ENCODE measurements at regions not wholly inside any gene's neighbourhood (a gene's known extent, or its start where the extent isn't known, plus 50 kb on each side); places are given as distances from the start of the nearest gene placed in this dataset.
"Not testable (repeated sequence)": the region's sequence is repeated elsewhere in the genome, so short reads cannot be mapped to it uniquely, and the experiment has no call there.

GRCh38 chr18:59038295-59039039, 101.2 kb upstream of the SEC11C start:
- Mint-ChIP-seq H3K4me3 (no peak overlapping the region), H3K27me3 (no peaks in the 10 kb centered on the region), H3K27ac (peak overlapping the region; percentile 4), H3K36me3 (no peaks in the 10 kb centered on the region), H3K9me3 (no peaks in the 10 kb centered on the region), H3K4me1 (peaks cover 2% of the 10 kb centered on the region)
- ATAC-seq (ENCODE audit: low read depth) (no peak), DNase-seq (ENCODE audit: low spot score in 2 of 2) (no peak)

- not testable (repeated sequence) for H3K27me3 Mint-ChIP-seq; H3K36me3 Mint-ChIP-seq; DNase-seq (ENCODE audit: low spot score in 2 of 2); H3K9me3 Mint-ChIP-seq; H3K4me3 Mint-ChIP-seq; ATAC-seq (ENCODE audit: low read depth); H3K4me1 Mint-ChIP-seq; H3K27ac Mint-ChIP-seq
Observed at GRCh38 chr18:59039040-59039320, 100.7 kb upstream of the SEC11C start.

- H3K27ac Mint-ChIP-seq, result no peak overlapping the region
- H3K4me3 Mint-ChIP-seq, result no peak overlapping the region
- no peak for ATAC-seq (ENCODE audit: low read depth)
- H3K36me3 Mint-ChIP-seq, result no peaks in the 10 kb centered on the region
- DNase-seq (ENCODE audit: low spot score in 2 of 2), result no peak
- H3K27me3 Mint-ChIP-seq, result no peaks in the 10 kb centered on the region
- peaks cover 2% of the 10 kb centered on the region for H3K4me1 Mint-ChIP-seq
- H3K9me3 Mint-ChIP-seq, result no peaks in the 10 kb centered on the region
Observed at GRCh38 chr18:59039449-59039848, 100.2 kb upstream of the SEC11C start.

- Mint-ChIP-seq H3K4me1 (peaks cover 2% of the 10 kb centered on the region), H3K27me3 (no peaks in the 10 kb centered on the region), H3K27ac (no peak overlapping the region), H3K4me3 (no peak overlapping the region), H3K9me3 (no peaks in the 10 kb centered on the region), H3K36me3 (no peaks in the 10 kb centered on the region)
- DNase-seq (ENCODE audit: low spot score in 2 of 2) (no peak), ATAC-seq (ENCODE audit: low read depth) (no peak)
Observed at GRCh38 chr18:59040770-59041148, 98.9 kb upstream of the SEC11C start.

GRCh38 chr18:59041296-59041695, 98.4 kb upstream of the SEC11C start:
- peaks cover 2% of the 10 kb centered on the region for H3K4me1 Mint-ChIP-seq
- DNase-seq (ENCODE audit: low spot score in 2 of 2) (no peak), ATAC-seq (ENCODE audit: low read depth) (no peak)
- H3K9me3 Mint-ChIP-seq, result no peaks in the 10 kb centered on the region
- no peaks in the 10 kb centered on the region for H3K27me3 Mint-ChIP-seq
- no peak overlapping the region for H3K27ac Mint-ChIP-seq
- no peak overlapping the region for H3K4me3 Mint-ChIP-seq
- no peaks in the 10 kb centered on the region for H3K36me3 Mint-ChIP-seq

GRCh38 chr18:59041819-59042815, 97.6 kb upstream of the SEC11C start:
- Mint-ChIP-seq H3K4me3 (no peak overlapping the region), H3K4me1 (peaks cover 2% of the 10 kb centered on the region)

GRCh38 chr18:59044855-59045254, 94.8 kb upstream of the SEC11C start:
- Mint-ChIP-seq H3K4me1 (no peaks in the 10 kb centered on the region), H3K27ac (no peak overlapping the region), H3K27me3 (no peaks in the 10 kb centered on the region), H3K4me3 (no peak overlapping the region), H3K9me3 (no peaks in the 10 kb centered on the region), H3K36me3 (no peaks in the 10 kb centered on the region)
- DNase-seq (ENCODE audit: low spot score in 2 of 2) (no peak), ATAC-seq (ENCODE audit: low read depth) (no peak)

More at GRCh38 chr18:59041819-59042815, 97.6 kb upstream of the SEC11C start:
- Mint-ChIP-seq H3K27me3 (no peaks in the 10 kb centered on the region), H3K36me3 (no peaks in the 10 kb centered on the region), H3K27ac (no peak overlapping the region), H3K9me3 (no peaks in the 10 kb centered on the region)
- DNase-seq (ENCODE audit: low spot score in 2 of 2) (no peak), ATAC-seq (ENCODE audit: low read depth) (no peak)

- Mint-ChIP-seq H3K9me3 (no peaks in the 10 kb centered on the region), H3K4me1 (peaks cover 6% of the 10 kb centered on the region), H3K36me3 (no peaks in the 10 kb centered on the region), H3K27ac (no peak overlapping the region), H3K4me3 (no peak overlapping the region), H3K27me3 (no peaks in the 10 kb centered on the region)
- no peak for DNase-seq (ENCODE audit: low spot score in 2 of 2)
- no peak for ATAC-seq (ENCODE audit: low read depth)
Observed at GRCh38 chr18:59047321-59048047, 92.2 kb upstream of the SEC11C start.

GRCh38 chr18:59048048-59048363, 91.7 kb upstream of the SEC11C start:
- no peaks in the 10 kb centered on the region for H3K27me3 Mint-ChIP-seq
- H3K4me3 Mint-ChIP-seq, result no peak overlapping the region
- no peaks in the 10 kb centered on the region for H3K9me3 Mint-ChIP-seq
- H3K36me3 Mint-ChIP-seq, result no peaks in the 10 kb centered on the region
- DNase-seq (ENCODE audit: low spot score in 2 of 2) (no peak), ATAC-seq (ENCODE audit: low read depth) (no peak)
- H3K4me1 Mint-ChIP-seq, result peaks cover 6% of the 10 kb centered on the region
- no peak overlapping the region for H3K27ac Mint-ChIP-seq

- DNase-seq (ENCODE audit: low spot score in 2 of 2) (no peak), ATAC-seq (ENCODE audit: low read depth) (no peak)
- H3K9me3 Mint-ChIP-seq, result no peaks in the 10 kb centered on the region
- H3K4me3 Mint-ChIP-seq, result no peak overlapping the region
- H3K27me3 Mint-ChIP-seq, result no peaks in the 10 kb centered on the region
- no peaks in the 10 kb centered on the region for H3K36me3 Mint-ChIP-seq
- peaks cover 6% of the 10 kb centered on the region for H3K4me1 Mint-ChIP-seq
- no peak overlapping the region for H3K27ac Mint-ChIP-seq
Observed at GRCh38 chr18:59048378-59048777, 91.3 kb upstream of the SEC11C start.

GRCh38 chr18:59049721-59050660, 89.7 kb upstream of the SEC11C start:
- H3K4me1 Mint-ChIP-seq, result peaks cover 6% of the 10 kb centered on the region
- H3K27me3 Mint-ChIP-seq, result no peaks in the 10 kb centered on the region
- peak overlapping the region; percentile 13 for H3K27ac Mint-ChIP-seq
- H3K4me3 Mint-ChIP-seq, result no peak overlapping the region
- no peak for ATAC-seq (ENCODE audit: low read depth)
- DNase-seq (ENCODE audit: low spot score in 2 of 2), result no peak
- no peaks in the 10 kb centered on the region for H3K36me3 Mint-ChIP-seq
- H3K9me3 Mint-ChIP-seq, result no peaks in the 10 kb centered on the region

- Mint-ChIP-seq H3K36me3 (no peaks in the 10 kb centered on the region), H3K4me3 (no peak overlapping the region), H3K27ac (peak overlapping the region; percentile 13), H3K27me3 (no peaks in the 10 kb centered on the region), H3K9me3 (no peaks in the 10 kb centered on the region), H3K4me1 (peaks cover 8% of the 10 kb centered on the region)
- ATAC-seq (ENCODE audit: low read depth) (peak; percentile 35), DNase-seq (ENCODE audit: low spot score in 2 of 2) (no peak)
Observed at GRCh38 chr18:59050661-59051057, 89.0 kb upstream of the SEC11C start.

GRCh38 chr18:59051470-59052165, 88.1 kb upstream of the SEC11C start:
- H3K9me3 Mint-ChIP-seq, result no peaks in the 10 kb centered on the region
- DNase-seq (ENCODE audit: low spot score in 2 of 2), result no peak
- peaks cover 10% of the 10 kb centered on the region for H3K4me1 Mint-ChIP-seq
- H3K36me3 Mint-ChIP-seq, result no peaks in the 10 kb centered on the region
- H3K27ac Mint-ChIP-seq, result no peak overlapping the region
- ATAC-seq (ENCODE audit: low read depth), result no peak
- no peaks in the 10 kb centered on the region for H3K27me3 Mint-ChIP-seq
- H3K4me3 Mint-ChIP-seq, result no peak overlapping the region

Measured in memory B cell (primary cell).